Upper lobe of left lung (tissue), 6 donors: ENCODE measurements at regions not wholly inside any gene's neighbourhood (a gene's known extent, or its start where the extent isn't known, plus 50 kb on each side); places are given as distances from the start of the nearest gene placed in this dataset.

Experiments
- ATAC-seq, 2 donors: fragments of 200-7000 bp; cut with Tn5 transposase; one replicate each; pipeline ENCODE4 v1.9.1; 2022; ENCODE audit warnings: mild to moderate bottlenecking in 2 of 2, moderate library complexity in 2 of 2; ENCODE audit not compliant: low FRiP score in 2 of 2
- DNase-seq, 2 donors: peaks; one replicate each; pipeline ENCODE4 v3.0.0-alpha.2; 2019 to 2020
- H3K27ac ChIP-seq, 4 donors: fragments of 200-600 bp; sonication (generic); one replicate each; pipeline ENCODE4 v1.5.1; 2016 to 2019
- H3K27me3 ChIP-seq, 4 donors: fragments of 200-600 bp; sonication (generic); one replicate each; pipeline ENCODE4 v1.5.1; 2017 to 2019
- H3K36me3 ChIP-seq, 4 donors: fragments of 200-600 bp; sonication (generic); one replicate each; pipeline ENCODE4 v1.5.1; 2016 to 2019
- H3K4me1 ChIP-seq, 4 donors: fragments of 200-600 bp; sonication (generic); one replicate each; pipeline ENCODE4 v1.5.1; 2018 to 2019
- H3K4me3 ChIP-seq, 4 donors: fragments of 200-600 bp; sonication (generic); one replicate each; pipeline ENCODE4 v1.5.1; 2017 to 2019; ENCODE audit warnings: mild to moderate bottlenecking in 2 of 4, moderate library complexity in 1 of 4
- H3K9me3 ChIP-seq, 4 donors: fragments of 200-600 bp; sonication (generic); one replicate each; pipeline ENCODE4 v1.5.1; 2018 to 2019
- CTCF ChIP-seq, 6 experiments: fragments of 450-650 bp in 4 of 6; fragments of 200-600 bp in 2 of 6; sonication (generic) in 2 of 6; IDR thresholded peaks; one replicate each; pipeline ENCODE4 v1.5.1; 2016 to 2019; ENCODE audit warnings: antibody characterized with exemption in 6 of 6
- EP300 ChIP-seq, 4 donors: sonication (generic); formaldehyde crosslinking; IDR thresholded peaks; one replicate each; pipeline ENCODE4 v1.5.1; 2017; ENCODE audit warnings: antibody characterized with exemption in 4 of 4, control low read depth in 2 of 4
- POLR2A ChIP-seq, 4 donors: fragments of 450-650 bp; IDR thresholded peaks; one replicate each; pipeline ENCODE4 v1.5.1; 2016 to 2017; ENCODE audit warnings: antibody characterized with exemption in 4 of 4, mild to moderate bottlenecking in 2 of 4
- POLR2AphosphoS5 ChIP-seq, 2 donors: sonication (generic); formaldehyde crosslinking; IDR thresholded peaks; one replicate each; pipeline ENCODE4 v1.5.1; 2017; ENCODE audit warnings: antibody characterized with exemption in 2 of 2
- WGBS, 2 donors: methylation state at CpG; one replicate each; pipeline ENCODE4 v1.1.5; 2017 to 2018; 5-methylcytosine and 5-hydroxymethylcytosine counted together
- donor health status: DM: no; HTN: no; CAD: no; lungs with moderate emphysema.
- donor health status: DM: no; HTN: yes; CAD: no; lungs with severe emphysema.

- Histone ChIP-seq H3K27me3 (no peaks in the 10 kb centered on the region), H3K4me1 (no peaks in the 10 kb centered on the region), H3K9me3 (no peaks in the 10 kb centered on the region), H3K27ac (no peak overlapping the region), H3K4me3 (no peak overlapping the region), H3K36me3 (no peaks in the 10 kb centered on the region)
- 61 to 70% methylated on average over 7 to 8 of the region's 8 CpGs for WGBS, 2 donors
- no peak for DNase-seq
- TF ChIP-seq POLR2A (IDR thresholded peaks at IDR 0.05) (no peak), POLR2AphosphoS5 (IDR thresholded peaks at IDR 0.05) (no peak), EP300 (IDR thresholded peaks at IDR 0.05) (no peak), CTCF (IDR thresholded peaks at IDR 0.05) (no peak)
- peak in 1 of 2 donors; percentile 16 for ATAC-seq
Observed at GRCh38 chr22:47847131-47847890, 1084.9 kb downstream of the TBC1D22A start.

- H3K9me3 ChIP-seq = no peaks in the 10 kb centered on the region
- ATAC-seq = no peak
- H3K27me3 ChIP-seq = no peaks in the 10 kb centered on the region
- H3K4me1 ChIP-seq = no peaks in the 10 kb centered on the region
- H3K36me3 ChIP-seq = no peaks in the 10 kb centered on the region
- H3K27ac ChIP-seq = no peak overlapping the region
- DNase-seq = no peak
- 67 to 77% methylated on average over 2 of the region's 2 CpGs for WGBS, 2 donors
- TF ChIP-seq CTCF (IDR thresholded peaks at IDR 0.05) = no peak
- H3K4me3 ChIP-seq = no peak overlapping the region
Observed at GRCh38 chr22:47846206-47846605, 1083.8 kb downstream of the TBC1D22A start.

- Histone ChIP-seq H3K9me3 (no peaks in the 10 kb centered on the region), H3K4me1 (no peaks in the 10 kb centered on the region), H3K36me3 (no peaks in the 10 kb centered on the region), H3K27ac (no peak overlapping the region), H3K27me3 (no peaks in the 10 kb centered on the region), H3K4me3 (no peak overlapping the region)
- ATAC-seq = peak in 1 of 2 donors; percentile 23
- no peak for TF ChIP-seq POLR2A (IDR thresholded peaks at IDR 0.05)
- TF ChIP-seq CTCF (IDR thresholded peaks at IDR 0.05) = no peak
- TF ChIP-seq POLR2AphosphoS5 (IDR thresholded peaks at IDR 0.05) = no peak
- no peak for TF ChIP-seq EP300 (IDR thresholded peaks at IDR 0.05)
- DNase-seq = peak in 1 of 2 donors; percentile 56
- 64 to 69% methylated on average over 6 to 10 of the region's 10 CpGs for WGBS, 2 donors
Observed at GRCh38 chr22:47842119-47842518, 1079.7 kb downstream of the TBC1D22A start.

- ATAC-seq (no peak), DNase-seq (no peak)
- H3K4me3 ChIP-seq = no peak overlapping the region
- H3K27ac ChIP-seq = no peak overlapping the region
- 36 to 43% methylated on average over 3 of the region's 3 CpGs for WGBS, 2 donors
- H3K4me1 ChIP-seq = no peaks in the 10 kb centered on the region
- no peak for TF ChIP-seq POLR2AphosphoS5 (IDR thresholded peaks at IDR 0.05)
- H3K27me3 ChIP-seq = no peaks in the 10 kb centered on the region
- no peaks in the 10 kb centered on the region for H3K36me3 ChIP-seq
- H3K9me3 ChIP-seq = no peaks in the 10 kb centered on the region
Observed at GRCh38 chr22:47841156-47841555, 1078.7 kb downstream of the TBC1D22A start.

GRCh38 chr22:47839595-47840227 lies 1077.3 kb downstream of the TBC1D22A start:
- DNase-seq (peak in 1 of 2 donors; percentile 48), ATAC-seq (no peak)
- 74 to 86% methylated on average over 13 of the region's 13 CpGs for WGBS, 2 donors
- TF ChIP-seq EP300 (IDR thresholded peaks at IDR 0.05) (no peak), POLR2A (IDR thresholded peaks at IDR 0.05) (no peak), POLR2AphosphoS5 (IDR thresholded peaks at IDR 0.05) (no peak), CTCF (IDR thresholded peaks at IDR 0.05) (no peak)
- Histone ChIP-seq H3K27me3 (no peaks in the 10 kb centered on the region), H3K4me3 (no peak overlapping the region), H3K36me3 (no peaks in the 10 kb centered on the region), H3K9me3 (no peaks in the 10 kb centered on the region), H3K4me1 (no peaks in the 10 kb centered on the region), H3K27ac (no peak overlapping the region)
